ENCODE measurements at regions not wholly inside any gene's neighbourhood (a gene's known extent, or its start where the extent isn't known, plus 50 kb on each side); places are given as distances from the start of the nearest gene placed in this dataset.
"Not testable (repeated sequence)": the region's sequence is repeated elsewhere in the genome, so short reads cannot be mapped to it uniquely, and the experiment has no call there.

DNA sequence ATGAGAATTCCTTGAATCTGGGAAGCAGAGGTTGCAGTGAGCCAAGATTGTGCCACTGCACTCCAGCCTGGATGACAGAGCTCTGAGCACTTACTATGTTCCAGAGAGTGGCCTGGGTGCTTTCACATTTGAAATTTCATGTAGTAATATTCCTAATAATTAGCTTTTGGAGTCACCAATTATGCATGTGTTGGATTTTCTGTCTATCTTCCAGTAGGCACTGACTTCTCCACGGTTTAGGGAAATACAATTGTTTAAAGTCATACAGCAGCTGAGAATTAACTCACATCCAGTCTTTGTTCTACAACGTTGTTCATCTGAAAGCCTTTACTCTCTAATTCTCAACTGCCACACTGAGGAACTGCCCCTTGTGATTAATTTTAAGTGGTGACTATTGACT lies 150.2 kb downstream of the CSNK2A3 start (continued):
- no peak for TF ChIP-seq REST (IDR thresholded peaks at IDR 0.05; ENCODE audit: low read depth)
- no peak for TF ChIP-seq CBX3 (IDR thresholded peaks at IDR 0.05; ENCODE audit: low read depth)
- no peak for TF ChIP-seq EZH2 (IDR thresholded peaks at IDR 0.05)
- no peak for TF ChIP-seq FOSL1 (IDR thresholded peaks at IDR 0.05; ENCODE audit: low read depth)
- no peak for TF ChIP-seq EZH2phosphoT487 (IDR thresholded peaks at IDR 0.05; ENCODE audit: borderline replicate concordance)

- CTCF ChIA-PET: not testable (repeated sequence)
Observed at GRCh38 chr11:11201302-11201701, 151.7 kb downstream of the CSNK2A3 start.

GRCh38 chr11:11192541-11192940 lies 160.5 kb downstream of the CSNK2A3 start:
- TF ChIP-seq EGR1 (IDR thresholded peaks at IDR 0.05; ENCODE audit: low read depth): no peak
- no peak for TF ChIP-seq ELF1 (IDR thresholded peaks at IDR 0.05; ENCODE audit: borderline replicate concordance, low read depth)
- no peak for TF ChIP-seq POLR2A (IDR thresholded peaks at IDR 0.05; ENCODE audit: borderline replicate concordance, extremely low read depth, insufficient read depth, insufficient read length)
- TF ChIP-seq SRF (IDR thresholded peaks at IDR 0.05; ENCODE audit: low read depth): no peak
- no peak for TF ChIP-seq JUND (IDR thresholded peaks at IDR 0.05)
- TF ChIP-seq CEBPB (IDR thresholded peaks at IDR 0.05; ENCODE audit: low read depth): no peak
- no peak for TF ChIP-seq SP1 (IDR thresholded peaks at IDR 0.05; ENCODE audit: low read depth)
- no peak for TF ChIP-seq SIN3A (IDR thresholded peaks at IDR 0.05; ENCODE audit: low read depth)
- TF ChIP-seq EZH2 (IDR thresholded peaks at IDR 0.05): no peak
- TF ChIP-seq, protein P1, sequence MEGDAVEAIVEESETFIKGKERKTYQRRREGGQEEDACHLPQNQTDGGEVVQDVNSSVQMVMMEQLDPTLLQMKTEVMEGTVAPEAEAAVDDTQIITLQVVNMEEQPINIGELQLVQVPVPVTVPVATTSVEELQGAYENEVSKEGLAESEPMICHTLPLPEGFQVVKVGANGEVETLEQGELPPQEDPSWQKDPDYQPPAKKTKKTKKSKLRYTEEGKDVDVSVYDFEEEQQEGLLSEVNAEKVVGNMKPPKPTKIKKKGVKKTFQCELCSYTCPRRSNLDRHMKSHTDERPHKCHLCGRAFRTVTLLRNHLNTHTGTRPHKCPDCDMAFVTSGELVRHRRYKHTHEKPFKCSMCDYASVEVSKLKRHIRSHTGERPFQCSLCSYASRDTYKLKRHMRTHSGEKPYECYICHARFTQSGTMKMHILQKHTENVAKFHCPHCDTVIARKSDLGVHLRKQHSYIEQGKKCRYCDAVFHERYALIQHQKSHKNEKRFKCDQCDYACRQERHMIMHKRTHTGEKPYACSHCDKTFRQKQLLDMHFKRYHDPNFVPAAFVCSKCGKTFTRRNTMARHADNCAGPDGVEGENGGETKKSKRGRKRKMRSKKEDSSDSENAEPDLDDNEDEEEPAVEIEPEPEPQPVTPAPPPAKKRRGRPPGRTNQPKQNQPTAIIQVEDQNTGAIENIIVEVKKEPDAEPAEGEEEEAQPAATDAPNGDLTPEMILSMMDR (IDR thresholded peaks at IDR 0.05 in 2 of 3, conservative IDR thresholded peaks at IDR 0.05 in 1 of 3; ENCODE audit: borderline replicate concordance in 1 of 3, insufficient read depth in 1 of 3, low read depth in 2 of 3, low read length in 2 of 3): no peak
- TF ChIP-seq YY1 (IDR thresholded peaks at IDR 0.05; ENCODE audit: extremely low read depth, insufficient replicate concordance, low read depth, low read length): no peak
- TF ChIP-seq, protein P2, sequence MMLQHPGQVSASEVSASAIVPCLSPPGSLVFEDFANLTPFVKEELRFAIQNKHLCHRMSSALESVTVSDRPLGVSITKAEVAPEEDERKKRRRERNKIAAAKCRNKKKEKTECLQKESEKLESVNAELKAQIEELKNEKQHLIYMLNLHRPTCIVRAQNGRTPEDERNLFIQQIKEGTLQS (IDR thresholded peaks at IDR 0.05): no peak

More at GRCh38 chr11:11201302-11201701, 151.7 kb downstream of the CSNK2A3 start:
- H3K4me2 ChIP-seq (ENCODE audit: low read length); DNase-seq (ENCODE audit: low read depth, low spot score); H3K79me2 ChIP-seq (ENCODE audit: insufficient read depth, low read length); H3K36me3 ChIP-seq (ENCODE audit: control insufficient read depth in 1 of 2, insufficient read depth in 2 of 2, low read length in 2 of 2); BruUV-seq (replicated peaks); H3K27ac ChIP-seq (ENCODE audit: low read depth, low read length); H4K20me1 ChIP-seq (ENCODE audit: insufficient read depth); H3K9me2 ChIP-seq (ENCODE audit: insufficient read depth); H3K27me3 ChIP-seq (ENCODE audit: insufficient read depth, low read length); intact Hi-C loops (cut with micrococcal nuclease); H3K9me3 ChIP-seq (ENCODE audit: control insufficient read depth in 1 of 2, insufficient read depth in 1 of 2, low read depth in 1 of 2, low read length in 2 of 2); H3K4me3 ChIP-seq (replicated peaks in 1 of 2; ENCODE audit: low read depth in 1 of 2, low read length in 2 of 2); H3K4me1 ChIP-seq (ENCODE audit: control insufficient read depth in 1 of 2, insufficient read depth in 2 of 2, low read length in 2 of 2); POLR2A ChIA-PET; RAD21 ChIA-PET (ENCODE audit: low non-redundant PET in 1 of 2, low total read pairs in 2 of 2, uncharacterized antibody in 2 of 2, unreplicated experiment in 2 of 2); H2AFZ ChIP-seq (ENCODE audit: low read depth, low read length, poor library complexity, severe bottlenecking); ATAC-seq; H3K9ac ChIP-seq (ENCODE audit: low read length): not testable (repeated sequence)

More at GRCh38 chr11:11192541-11192940, 160.5 kb downstream of the CSNK2A3 start:
- DNase-seq (ENCODE audit: low read depth, low spot score): no peak
- Histone ChIP-seq H4K20me1 (ENCODE audit: insufficient read depth) (no peaks in the 10 kb centered on the region), H3K79me2 (ENCODE audit: insufficient read depth, low read length) (no peaks in the 10 kb centered on the region), H3K9ac (ENCODE audit: low read length) (no peak overlapping the region), H3K4me3 (replicated peaks in 1 of 2; ENCODE audit: low read depth in 1 of 2, low read length in 2 of 2) (no peak overlapping the region), H3K27me3 (ENCODE audit: insufficient read depth, low read length) (no peaks in the 10 kb centered on the region), H2AFZ (ENCODE audit: low read depth, low read length, poor library complexity, severe bottlenecking) (no peak overlapping the region), H3K9me2 (ENCODE audit: insufficient read depth) (no peaks in the 10 kb centered on the region), H3K4me2 (ENCODE audit: low read length) (no peak overlapping the region), H3K27ac (ENCODE audit: low read depth, low read length) (no peak overlapping the region), H3K36me3 (ENCODE audit: control insufficient read depth in 1 of 2, insufficient read depth in 2 of 2, low read length in 2 of 2) (no peaks in the 10 kb centered on the region), H3K9me3 (ENCODE audit: control insufficient read depth in 1 of 2, insufficient read depth in 1 of 2, low read depth in 1 of 2, low read length in 2 of 2) (no peaks in the 10 kb centered on the region), H3K4me1 (ENCODE audit: control insufficient read depth in 1 of 2, insufficient read depth in 2 of 2, low read length in 2 of 2) (no peaks in the 10 kb centered on the region)
- CTCF ChIA-PET: no interaction called here
- RAD21 ChIA-PET (ENCODE audit: low non-redundant PET in 1 of 2, low total read pairs in 2 of 2, uncharacterized antibody in 2 of 2, unreplicated experiment in 2 of 2): no interaction called here
- intact Hi-C loops (cut with micrococcal nuclease): no loop called here
- no TSS peak for BruUV-seq (replicated peaks)
- POLR2A ChIA-PET: no interaction called here
- ATAC-seq: no peak

All from HCT116 (cell line).